SKM-1 (cell line): ENCODE measurements at regions not wholly inside any gene's neighbourhood (a gene's known extent, or its start where the extent isn't known, plus 50 kb on each side); places are given as distances from the start of the nearest gene placed in this dataset.
"Not testable (repeated sequence)": the region's sequence is repeated elsewhere in the genome, so short reads cannot be mapped to it uniquely, and the experiment has no call there.

Experiments
- DNase-seq: peaks from one replicate; lab custom pipeline; 2025; ENCODE audit not compliant: unreplicated experiment; lab: John Stamatoyannopoulos, UW

GRCh38 chr6:144667532-144668503, 382.7 kb downstream of the UTRN start:
- no peak for DNase-seq

- not testable (repeated sequence) for DNase-seq
Measured at GRCh38 chr6:144670259-144670658, 385.1 kb downstream of the UTRN start.

- no peak for DNase-seq
Measured at GRCh38 chr6:144673807-144674206, 388.7 kb downstream of the UTRN start.

GRCh38 chr6:144675231-144675861, 390.2 kb downstream of the UTRN start:
- no peak for DNase-seq

- not testable (repeated sequence) for DNase-seq
Measured at GRCh38 chr6:144676310-144676709, 391.2 kb downstream of the UTRN start.

GRCh38 chr6:144677263-144677662, 392.1 kb downstream of the UTRN start:
- DNase-seq = not testable (repeated sequence)

- DNase-seq = no peak
Measured at GRCh38 chr6:144678844-144679243, 393.7 kb downstream of the UTRN start.

GRCh38 chr6:144681334-144681733, 396.2 kb downstream of the UTRN start:
- no peak for DNase-seq

GRCh38 chr6:144683216-144684070, 398.3 kb downstream of the UTRN start:
- DNase-seq = no peak

GRCh38 chr6:144688713-144689112, 403.6 kb downstream of the UTRN start:
- no peak for DNase-seq

GRCh38 chr6:144689503-144690040, 404.4 kb downstream of the UTRN start:
- DNase-seq = no peak

- no peak for DNase-seq
Measured at GRCh38 chr6:144690133-144690532, 405.0 kb downstream of the UTRN start.

- no peak for DNase-seq
Measured at GRCh38 chr6:144690666-144691065, 405.5 kb downstream of the UTRN start.

GRCh38 chr6:144692050-144692449, 406.9 kb downstream of the UTRN start:
- DNase-seq = not testable (repeated sequence)

- DNase-seq = no peak
Measured at GRCh38 chr6:144695858-144696533, 410.9 kb downstream of the UTRN start.

GRCh38 chr6:144696610-144697368, 411.7 kb downstream of the UTRN start:
- DNase-seq = no peak

GRCh38 chr6:144697369-144697760, 412.2 kb downstream of the UTRN start:
- no peak for DNase-seq

GRCh38 chr6:144697801-144698200, 412.7 kb downstream of the UTRN start:
- no peak for DNase-seq

- DNase-seq = no peak
Measured at GRCh38 chr6:144702781-144703180, 417.6 kb downstream of the UTRN start.

GRCh38 chr6:144710207-144710606, 425.1 kb downstream of the UTRN start:
- no peak for DNase-seq
